ENCODE measurements at regions not wholly inside any gene's neighbourhood (a gene's known extent, or its start where the extent isn't known, plus 50 kb on each side); places are given as distances from the start of the nearest gene placed in this dataset.
"Not testable (repeated sequence)": the region's sequence is repeated elsewhere in the genome, so short reads cannot be mapped to it uniquely, and the experiment has no call there.

DNA sequence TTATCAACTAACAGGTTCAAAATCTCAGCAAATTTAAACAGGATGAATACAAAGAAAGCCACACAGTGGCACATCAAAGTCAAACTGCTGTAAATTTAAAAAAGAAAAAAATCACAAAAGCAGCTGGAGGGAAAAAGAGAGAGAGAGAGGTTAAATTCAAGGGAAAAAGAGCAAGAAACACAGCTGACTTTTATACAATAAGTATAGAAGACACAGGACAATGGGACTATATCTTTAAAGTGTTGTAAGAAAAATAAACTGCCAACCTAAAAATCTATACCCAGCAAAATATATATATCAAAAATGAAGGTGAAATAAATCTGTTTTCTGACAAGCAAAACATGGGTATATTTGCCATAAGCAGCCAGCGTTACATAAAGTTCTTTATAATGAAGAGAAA is 261.5 kb downstream of the TLE1 start:
- no peak for TF ChIP-seq ZNF274 (IDR thresholded peaks at IDR 0.05; ENCODE audit: low read depth, low read length)
- no peak overlapping the region for H3K4me3 ChIP-seq (ENCODE audit: low read length)

DNA sequence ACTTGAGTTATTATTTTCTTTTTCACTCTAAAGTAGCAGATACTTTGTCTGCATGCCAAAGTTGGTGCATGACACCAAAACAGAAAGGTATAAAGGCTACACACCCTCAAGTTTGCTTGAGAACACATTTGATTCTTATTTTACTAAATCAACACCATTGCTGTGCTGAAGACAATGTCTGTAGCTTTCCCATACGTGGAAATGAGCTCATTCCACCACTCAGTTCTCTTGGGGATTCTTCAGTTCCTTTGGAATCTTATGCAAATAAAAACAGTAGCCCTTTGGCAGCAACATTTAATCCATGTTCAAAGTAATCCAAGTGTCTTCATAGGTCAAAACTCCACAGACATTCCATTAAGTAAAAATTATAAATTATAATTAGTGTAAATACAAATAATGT is 264.9 kb downstream of the TLE1 start:
- no peak overlapping the region for H3K4me3 ChIP-seq (ENCODE audit: low read length)
- TF ChIP-seq ZNF274 (IDR thresholded peaks at IDR 0.05; ENCODE audit: low read depth, low read length), result no peak

DNA sequence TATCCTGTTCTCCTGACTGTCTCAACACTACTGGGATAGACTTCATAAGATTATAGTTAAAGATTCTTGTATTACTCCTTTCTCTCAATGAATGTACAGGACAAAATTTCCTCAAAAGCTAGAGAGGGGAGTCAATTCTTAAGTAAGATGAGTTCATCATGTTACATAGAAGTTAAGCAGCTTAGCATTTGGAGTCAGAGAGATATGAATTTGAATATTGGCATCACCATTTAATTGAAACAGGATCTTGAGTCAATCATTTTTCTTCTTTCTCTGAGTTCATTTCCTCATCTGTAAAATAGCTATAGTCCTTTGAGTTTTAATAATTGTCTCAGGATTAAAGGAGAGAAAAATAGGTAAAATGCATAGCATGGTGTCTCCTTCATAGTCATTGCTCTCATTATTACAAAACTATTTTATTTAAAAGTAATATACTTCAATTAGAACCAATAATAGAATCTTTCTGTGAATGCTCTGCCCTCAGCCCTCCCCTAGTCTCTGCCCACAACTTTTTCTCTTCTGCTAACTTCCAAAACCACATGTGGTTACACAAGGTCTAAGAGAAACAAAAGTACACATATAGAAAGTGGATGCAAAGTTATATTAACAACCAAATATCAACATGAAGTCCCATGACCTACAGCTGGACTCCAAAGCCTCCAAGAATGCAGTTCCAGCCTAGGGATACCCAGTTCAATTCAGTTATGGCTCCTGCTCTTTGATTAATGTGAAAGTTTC is 265.6 kb downstream of the TLE1 start:
- no peak overlapping the region for H3K4me3 ChIP-seq (ENCODE audit: low read length)
- TF ChIP-seq ZNF274 (IDR thresholded peaks at IDR 0.05; ENCODE audit: low read depth, low read length), result no peak

DNA sequence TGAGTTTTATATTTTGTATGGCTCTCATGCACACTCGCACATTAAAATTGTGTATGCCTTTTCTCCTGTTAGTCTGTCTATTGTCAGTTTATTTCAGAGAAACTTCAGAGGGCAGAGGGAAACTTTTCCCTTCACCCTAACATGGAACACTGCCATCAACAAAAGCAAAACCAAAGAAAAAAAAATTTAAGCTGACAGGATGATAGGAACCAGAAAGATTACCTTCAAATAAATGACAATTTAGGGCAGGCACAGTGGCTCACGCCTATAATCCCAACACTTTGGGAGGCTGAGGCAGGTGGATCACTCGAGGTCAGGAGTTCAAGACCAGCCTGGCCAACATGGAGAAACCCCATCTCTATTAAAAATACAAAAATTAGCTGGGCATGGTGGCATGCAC is 268.3 kb downstream of the TLE1 start:
- H3K4me3 ChIP-seq (ENCODE audit: low read length), result not testable (repeated sequence)

DNA sequence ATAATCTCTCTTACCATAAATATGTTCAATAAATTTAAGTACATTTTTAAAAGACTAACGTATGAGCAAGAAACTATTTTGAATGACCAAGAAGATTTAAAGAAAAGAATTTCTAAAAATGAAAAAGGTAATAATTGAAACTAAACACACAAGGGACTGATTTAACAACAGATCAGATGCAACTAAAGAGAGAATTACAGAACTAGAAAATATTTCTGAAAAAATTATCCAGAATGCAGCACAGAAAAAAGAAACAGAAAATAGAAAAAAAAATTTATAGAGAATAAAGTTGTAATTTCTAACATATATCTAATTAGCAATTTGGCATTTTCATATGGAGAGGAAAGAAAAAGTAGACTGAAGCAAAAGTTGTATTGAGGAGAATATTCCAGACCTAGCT is 269.3 kb downstream of the TLE1 start:
- TF ChIP-seq ZNF274 (IDR thresholded peaks at IDR 0.05; ENCODE audit: low read depth, low read length), result no peak
- H3K4me3 ChIP-seq (ENCODE audit: low read length), result no peak overlapping the region

DNA sequence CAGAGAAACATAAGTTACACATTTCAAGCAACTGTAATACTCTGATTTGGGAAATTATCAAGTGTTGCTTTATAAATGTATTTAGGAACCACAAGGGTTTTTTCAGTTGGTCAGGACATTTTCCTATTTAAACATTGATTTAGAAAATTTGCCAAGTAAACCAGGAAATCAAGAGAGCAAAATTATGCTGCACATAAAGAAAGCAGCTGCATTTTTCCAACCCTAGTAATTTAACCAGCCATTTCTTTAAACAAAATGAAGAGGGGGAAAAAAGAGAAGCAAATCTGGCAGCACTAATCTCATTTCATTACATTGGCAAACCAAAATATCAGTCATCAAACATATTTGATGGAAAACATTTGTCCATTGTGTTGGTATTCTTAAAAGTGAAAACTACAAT is 271.4 kb downstream of the TLE1 start:
- TF ChIP-seq ZNF274 (IDR thresholded peaks at IDR 0.05; ENCODE audit: low read depth, low read length), result no peak

DNA sequence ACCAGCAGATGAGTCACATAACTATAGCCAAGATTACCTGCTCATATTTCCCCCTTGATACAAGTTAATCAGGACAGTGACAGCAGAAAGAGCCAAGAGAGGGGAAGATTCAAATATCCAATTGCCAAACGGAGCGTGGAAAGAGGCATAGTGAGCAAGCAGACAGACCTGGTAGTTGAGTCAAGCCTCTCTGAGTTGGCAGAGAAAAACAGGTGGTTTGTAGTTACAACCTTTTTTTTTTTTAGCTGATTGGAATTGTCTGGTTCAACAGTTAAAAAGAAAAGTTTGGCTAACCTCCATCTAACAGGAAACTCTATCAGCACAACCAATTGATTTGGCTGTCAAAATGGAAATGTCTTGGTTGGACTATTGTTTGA is 272.1 kb downstream of the TLE1 start:
- no peak overlapping the region for H3K4me3 ChIP-seq (ENCODE audit: low read length)
- TF ChIP-seq ZNF274 (IDR thresholded peaks at IDR 0.05; ENCODE audit: low read depth, low read length), result no peak

More for the DNA sequence above, 271.4 kb downstream of the TLE1 start:
- H3K4me3 ChIP-seq (ENCODE audit: low read length), result no peak overlapping the region

DNA sequence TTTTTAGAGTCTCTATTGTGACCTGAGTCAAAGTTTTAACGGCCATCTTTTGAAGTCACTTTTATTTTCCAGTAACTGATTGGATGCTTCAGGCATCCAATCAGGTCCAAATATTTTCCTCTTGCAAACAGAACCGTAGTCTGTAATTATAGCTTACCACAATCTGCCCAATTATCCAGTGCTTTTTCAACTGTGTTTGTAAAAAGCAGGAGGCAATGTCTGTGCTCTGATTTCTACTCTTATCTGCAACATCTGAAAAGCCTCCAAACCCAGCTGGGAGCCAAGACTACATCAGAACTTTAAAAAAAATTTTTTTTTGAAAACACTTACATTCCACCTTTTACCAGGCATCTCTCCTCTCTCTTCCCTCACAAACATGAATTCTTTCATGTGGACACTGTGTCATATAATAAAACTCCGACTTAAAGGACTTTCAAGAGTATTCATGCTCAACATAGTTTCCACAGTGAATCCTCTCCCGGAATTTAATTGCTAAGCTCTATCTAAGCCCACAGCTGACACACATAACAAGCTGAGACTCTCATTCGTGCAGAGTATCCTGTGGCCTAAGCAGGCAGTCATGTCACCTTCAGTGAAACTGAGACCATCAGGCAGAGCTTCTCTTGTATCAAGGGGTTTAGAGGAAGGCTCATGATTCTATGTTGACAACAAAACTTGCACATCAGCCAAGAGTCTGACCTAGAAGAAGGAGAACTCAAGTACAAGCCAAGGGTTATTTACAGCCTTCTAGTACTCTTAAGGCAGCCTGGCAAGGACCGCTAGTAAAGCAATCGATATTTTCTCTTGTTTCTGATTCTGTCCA is 272.7 kb downstream of the TLE1 start:
- no peak for TF ChIP-seq ZNF274 (IDR thresholded peaks at IDR 0.05; ENCODE audit: low read depth, low read length)
- H3K4me3 ChIP-seq (ENCODE audit: low read length), result no peak overlapping the region

DNA sequence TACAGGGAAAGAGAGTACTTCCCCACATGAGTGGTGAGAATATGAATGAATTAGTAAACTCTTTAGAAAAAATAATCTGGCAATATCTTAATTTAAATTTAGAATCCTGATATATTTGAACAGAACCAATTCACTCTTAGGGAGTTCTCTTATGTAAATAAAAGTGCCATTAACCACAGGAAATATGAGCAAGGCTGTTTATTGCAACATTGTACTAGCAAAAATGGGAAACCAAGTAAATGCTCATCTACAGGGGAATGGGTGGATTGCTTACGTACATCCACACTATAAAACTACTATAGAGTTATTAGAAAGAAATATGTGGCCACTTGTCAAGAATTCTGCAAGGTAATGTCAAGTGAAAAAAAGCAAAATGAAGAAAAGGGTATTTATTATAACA is 274.5 kb downstream of the TLE1 start:
- TF ChIP-seq ZNF274 (IDR thresholded peaks at IDR 0.05; ENCODE audit: low read depth, low read length), result no peak
- H3K4me3 ChIP-seq (ENCODE audit: low read length), result no peak overlapping the region

DNA sequence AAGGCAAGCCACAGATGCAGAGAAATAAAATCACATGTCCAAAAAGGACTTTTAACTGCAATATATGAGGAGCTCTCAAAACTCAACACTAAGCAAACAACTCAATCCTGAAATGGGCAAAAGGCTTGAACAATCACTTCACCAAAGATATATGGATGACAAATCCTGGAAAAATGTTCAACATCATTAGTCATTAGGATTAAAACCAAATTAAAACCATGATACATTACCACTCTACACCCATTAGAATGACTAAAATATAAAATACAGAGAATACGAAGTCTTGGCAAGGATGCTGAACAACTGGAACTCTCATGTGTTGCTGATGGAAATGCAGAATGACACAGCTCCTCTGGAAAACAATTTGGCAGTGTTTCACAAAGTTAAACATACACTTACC is 277.4 kb downstream of the TLE1 start:
- H3K4me3 ChIP-seq (ENCODE audit: low read length), result no peak overlapping the region
- no peak for TF ChIP-seq ZNF274 (IDR thresholded peaks at IDR 0.05; ENCODE audit: low read depth, low read length)

DNA sequence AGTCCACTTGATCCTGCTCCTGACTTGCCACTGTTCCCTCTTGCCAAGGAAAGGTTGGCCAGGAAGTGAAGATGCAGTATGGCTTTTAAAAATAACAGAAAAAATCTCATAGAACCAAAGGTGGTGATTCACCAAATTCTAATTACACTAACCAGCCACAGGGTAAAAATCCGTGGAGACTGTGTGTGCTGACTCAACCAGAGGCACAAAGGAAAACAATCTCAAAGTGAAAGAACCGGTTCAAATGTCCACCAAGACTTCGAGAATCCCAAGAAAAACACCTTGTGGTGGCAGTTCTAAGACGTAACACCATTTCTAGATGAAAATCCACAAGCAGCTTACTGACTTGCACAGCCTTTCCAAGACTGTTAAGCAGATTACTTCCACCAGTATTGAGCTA is 279.1 kb downstream of the TLE1 start:
- TF ChIP-seq ZNF274 (IDR thresholded peaks at IDR 0.05; ENCODE audit: low read depth, low read length), result no peak
- no peak overlapping the region for H3K4me3 ChIP-seq (ENCODE audit: low read length)

DNA sequence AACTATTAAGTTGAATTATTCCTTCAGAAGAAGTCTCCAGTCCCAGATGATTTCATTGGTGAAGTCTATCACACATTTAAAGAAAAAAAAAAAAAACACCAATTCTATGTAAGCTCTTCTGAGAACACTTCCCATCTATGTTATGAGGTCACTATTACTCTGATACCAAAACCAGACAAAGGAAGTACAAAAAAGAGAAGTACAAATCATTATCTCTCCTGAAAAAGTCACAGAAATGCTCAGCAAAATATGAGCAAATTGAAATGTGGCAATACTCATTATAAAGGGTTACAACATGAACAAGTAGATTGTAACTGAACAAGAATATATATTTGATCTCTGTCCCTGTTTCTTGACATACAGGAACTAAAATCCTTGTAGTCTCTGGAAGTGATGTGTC is 280.4 kb downstream of the TLE1 start:
- TF ChIP-seq ZNF274 (IDR thresholded peaks at IDR 0.05; ENCODE audit: low read depth, low read length), result no peak
- H3K4me3 ChIP-seq (ENCODE audit: low read length), result no peak overlapping the region

DNA sequence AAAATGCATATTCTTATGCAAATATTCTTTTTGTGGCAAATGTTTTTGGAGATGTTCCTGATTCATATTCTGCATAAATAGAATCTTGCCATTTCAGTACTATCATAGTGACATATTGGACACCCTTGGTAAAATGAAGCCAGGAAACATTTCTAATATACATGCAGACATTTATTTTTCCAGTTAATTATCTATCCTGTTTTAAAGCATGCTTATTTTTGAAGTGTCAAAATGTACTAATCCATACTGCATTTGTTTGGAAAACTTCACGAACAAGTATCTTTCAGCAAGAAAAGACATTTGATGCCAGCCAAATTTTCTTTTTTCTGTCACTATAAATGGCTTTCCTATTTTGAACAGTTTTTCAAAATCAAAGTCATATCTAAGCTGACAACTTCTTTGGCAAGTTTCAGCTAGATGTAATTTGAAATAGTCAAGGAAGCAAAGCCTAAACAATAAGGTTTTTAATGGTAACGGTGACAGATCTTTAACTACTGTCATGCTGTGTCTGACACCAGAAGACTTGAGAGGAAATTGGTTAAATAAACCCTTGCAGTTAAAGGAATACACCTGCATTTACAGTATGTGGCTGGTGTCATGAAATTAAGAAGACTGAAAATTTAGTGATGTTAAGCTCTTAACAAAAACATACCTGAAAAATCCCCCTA is 284.3 kb downstream of the TLE1 start:
- TF ChIP-seq ZNF274 (IDR thresholded peaks at IDR 0.05; ENCODE audit: low read depth, low read length), result no peak
- H3K4me3 ChIP-seq (ENCODE audit: low read length), result no peak overlapping the region

DNA sequence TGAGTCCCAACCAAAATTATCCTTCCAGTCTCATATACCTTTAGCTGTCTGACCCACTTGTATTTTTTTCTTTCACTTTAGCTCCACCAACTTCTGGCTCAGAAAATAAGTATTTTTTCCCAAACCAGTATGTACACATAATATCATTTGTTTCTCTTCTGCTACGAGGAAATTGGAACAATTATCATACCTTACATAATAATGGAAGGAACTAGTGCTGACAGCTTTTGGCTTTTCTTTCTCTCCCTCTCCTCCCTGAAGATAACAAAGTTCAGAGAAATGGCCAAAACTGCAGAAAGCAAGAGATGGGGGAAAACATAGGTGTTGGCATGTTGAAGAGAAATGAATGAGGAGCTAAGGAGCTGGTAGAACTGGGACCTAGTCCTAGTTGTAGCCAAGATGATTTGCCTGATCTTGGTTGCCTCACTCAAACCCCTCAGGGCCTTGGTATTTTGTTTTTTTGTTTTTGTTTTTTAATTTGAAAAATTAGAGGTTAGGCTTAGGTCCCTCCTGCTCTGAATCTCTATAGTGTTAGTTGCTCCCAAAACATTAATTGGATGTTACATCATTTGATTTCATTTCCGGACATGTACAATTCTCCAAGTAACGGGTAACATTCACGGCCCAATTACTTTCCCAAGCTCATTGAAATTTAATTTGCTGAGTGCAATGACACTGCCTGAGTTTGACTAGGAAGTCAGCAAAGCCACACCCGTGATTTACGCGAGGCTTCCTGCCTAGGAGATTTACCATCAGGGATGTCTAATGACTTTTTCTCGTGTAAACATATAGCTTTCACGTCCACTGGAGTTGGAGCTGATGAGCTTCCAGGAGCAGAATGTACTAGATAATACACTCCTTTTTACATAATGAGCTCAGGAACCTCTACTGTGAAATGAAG is 291.6 kb downstream of the TLE1 start:
- no peak overlapping the region for H3K4me3 ChIP-seq (ENCODE audit: low read length)
- no peak for TF ChIP-seq ZNF274 (IDR thresholded peaks at IDR 0.05; ENCODE audit: low read depth, low read length)

All from GM08714 (cell line).